Pancreas (tissue), 10 donors: ENCODE measurements at regions not wholly inside any gene's neighbourhood (a gene's known extent, or its start where the extent isn't known, plus 50 kb on each side); places are given as distances from the start of the nearest gene placed in this dataset.

Experiments used
- ATAC-seq, 4 donors: fragments of 200-7000 bp; cut with Tn5 transposase; one replicate each; pipeline versions ENCODE4 v1.8.0 to v1.9.1; 2020; ENCODE audit warnings: mild to moderate bottlenecking in 4 of 4, moderate library complexity in 4 of 4
- DNase-seq, 6 donors: peaks; one replicate each; pipeline ENCODE4 v3.0.0-alpha.2; 2020
- FAIRE-seq: peaks from 2 replicates; lab custom pipeline; 2012; peaks lifted over from hg19 to GRCh38; lab: Jason Lieb, UNC
- H3K27ac ChIP-seq, 4 donors: fragments of 200-600 bp; sonication (generic); 1 replicate in 3 of 4; 2 replicates in 1 of 4; pipeline versions ENCODE4 v1.5.0 to v1.8.0; 2020
- H3K27me3 ChIP-seq, 4 donors: fragments of 200-600 bp; one replicate each; pipeline ENCODE4 v1.8.0; 2021
- H3K36me3 ChIP-seq, 3 donors: fragments of 200-600 bp; sonication (generic) in 1 of 3; one replicate each; pipeline versions ENCODE4 v1.5.0 to v1.8.0; 2020 to 2021
- H3K4me1 ChIP-seq, 3 donors: fragments of 200-600 bp; one replicate each; pipeline ENCODE4 v1.8.0; 2021
- H3K4me3 ChIP-seq, 4 donors: fragments of 200-600 bp; sonication (generic) in 2 of 4; one replicate each; pipeline versions ENCODE4 v1.5.0 to v1.8.0; 2020 to 2021
- H3K9me3 ChIP-seq, 4 donors: fragments of 200-600 bp; one replicate each; pipeline ENCODE4 v1.8.0; 2021
- WGBS, 2 donors: extraction: QIAGEN DNeasy Blood & Tissue Kit; methylation state at CpG; one replicate each; pipeline ENCODE4 v1.1.7; 2013; 5-methylcytosine and 5-hydroxymethylcytosine counted together
- intact Hi-C, 3 donors: fragments of 100-400 bp; cut with DNase I; formaldehyde crosslinking; loops; one replicate each; pipeline versions ENCODE4 v1.11.1 to v1.14.2; 2022
- TF ChIP-seq, protein P1 (sequence below), 4 donors: fragments of 200-600 bp; sonication (generic) in 3 of 4; IDR thresholded peaks; one replicate each; pipeline versions ENCODE4 v1.5.0 to v1.8.0; 2021; ENCODE audit warnings: antibody characterized with exemption in 4 of 4
- donor health status: healthy with polysubstance abuse.
- donor health status: DM: no; HTN: no; CAD: no; lungs with moderate emphysema.
- donor health status: DM: no; HTN: no; CAD: no.
- donor health status: control.
- donor health status: control.
- donor health status: Bipolar disorder and iron deficiency.
- donor health status: DM: yes; HTN: yes; CAD: no.
- donor health status: DM: no; HTN: no; CAD: no.
- donor health status: DM: no; HTN: no; CAD: no.
- donor health status: DM: yes; HTN: yes; CAD: no.

- ATAC-seq (no peak), FAIRE-seq (no peak)
Measured at GRCh38 chr20:57020364-57020763, 246.1 kb downstream of the BMP7 start.

GRCh38 chr20:57022306-57022705 is 244.1 kb downstream of the BMP7 start:
- intact Hi-C loops: no loop called here
- TF ChIP-seq, protein P1, sequence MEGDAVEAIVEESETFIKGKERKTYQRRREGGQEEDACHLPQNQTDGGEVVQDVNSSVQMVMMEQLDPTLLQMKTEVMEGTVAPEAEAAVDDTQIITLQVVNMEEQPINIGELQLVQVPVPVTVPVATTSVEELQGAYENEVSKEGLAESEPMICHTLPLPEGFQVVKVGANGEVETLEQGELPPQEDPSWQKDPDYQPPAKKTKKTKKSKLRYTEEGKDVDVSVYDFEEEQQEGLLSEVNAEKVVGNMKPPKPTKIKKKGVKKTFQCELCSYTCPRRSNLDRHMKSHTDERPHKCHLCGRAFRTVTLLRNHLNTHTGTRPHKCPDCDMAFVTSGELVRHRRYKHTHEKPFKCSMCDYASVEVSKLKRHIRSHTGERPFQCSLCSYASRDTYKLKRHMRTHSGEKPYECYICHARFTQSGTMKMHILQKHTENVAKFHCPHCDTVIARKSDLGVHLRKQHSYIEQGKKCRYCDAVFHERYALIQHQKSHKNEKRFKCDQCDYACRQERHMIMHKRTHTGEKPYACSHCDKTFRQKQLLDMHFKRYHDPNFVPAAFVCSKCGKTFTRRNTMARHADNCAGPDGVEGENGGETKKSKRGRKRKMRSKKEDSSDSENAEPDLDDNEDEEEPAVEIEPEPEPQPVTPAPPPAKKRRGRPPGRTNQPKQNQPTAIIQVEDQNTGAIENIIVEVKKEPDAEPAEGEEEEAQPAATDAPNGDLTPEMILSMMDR (IDR thresholded peaks at IDR 0.05): no peak
- DNase-seq (no peak), ATAC-seq (no peak), FAIRE-seq (no peak)
- H3K27me3 ChIP-seq: peaks cover 0 to 7% (median 0%) of the 10 kb centered on the region in 4 donors
- no peaks in the 10 kb centered on the region for H3K36me3 ChIP-seq
- H3K4me1 ChIP-seq: no peaks in the 10 kb centered on the region
- H3K27ac ChIP-seq: no peak overlapping the region
- 26 to 31% methylated on average over 6 of the region's 6 CpGs for WGBS, 2 donors
- H3K4me3 ChIP-seq: no peak overlapping the region
- H3K9me3 ChIP-seq: no peaks in the 10 kb centered on the region

More at GRCh38 chr20:57020364-57020763, 246.1 kb downstream of the BMP7 start:
- no peaks in the 10 kb centered on the region for H3K9me3 ChIP-seq
- H3K36me3 ChIP-seq: no peaks in the 10 kb centered on the region
- H3K27me3 ChIP-seq: peaks cover 0 to 7% (median 0%) of the 10 kb centered on the region in 4 donors
- TF ChIP-seq, protein P1 (IDR thresholded peaks at IDR 0.05): no peak
- intact Hi-C loops: no loop called here
- 33 to 36% methylated on average over 9 of the region's 9 CpGs for WGBS, 2 donors
- no peak overlapping the region for H3K4me3 ChIP-seq
- H3K27ac ChIP-seq: no peak overlapping the region
- no peaks in the 10 kb centered on the region for H3K4me1 ChIP-seq
- DNase-seq: no peak

DNA sequence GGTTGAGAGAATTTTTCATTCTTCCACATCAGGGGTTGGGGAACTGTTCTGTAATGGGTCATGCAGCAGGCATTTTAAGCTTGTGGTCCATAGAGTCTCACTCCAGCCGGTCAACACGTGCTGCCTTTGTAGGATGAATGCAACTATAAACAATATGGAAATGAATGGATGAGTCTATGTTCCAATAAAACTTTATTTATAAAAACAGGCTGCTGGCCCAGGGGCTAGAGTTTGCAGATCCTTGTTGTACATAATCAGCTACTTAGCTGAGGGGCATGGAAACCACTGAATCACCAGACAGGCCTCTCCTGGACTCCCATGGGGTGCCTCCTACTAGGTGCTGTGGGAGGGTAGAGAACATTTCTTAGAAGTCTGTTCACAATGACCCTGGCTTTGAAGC is 243.4 kb downstream of the BMP7 start:
- FAIRE-seq: no peak
- no peak for DNase-seq
- Histone ChIP-seq H3K36me3 (no peaks in the 10 kb centered on the region), H3K9me3 (no peaks in the 10 kb centered on the region), H3K27me3 (peaks cover 0 to 7% (median 0%) of the 10 kb centered on the region in 4 donors), H3K4me1 (no peaks in the 10 kb centered on the region), H3K27ac (no peak overlapping the region), H3K4me3 (no peak overlapping the region)
- WGBS, 2 donors: 64 to 87% methylated on average over 2 of the region's 2 CpGs
- intact Hi-C loops: no loop called here
- TF ChIP-seq, protein P1 (IDR thresholded peaks at IDR 0.05): no peak
- ATAC-seq: no peak

GRCh38 chr20:57023997-57024396 is 242.4 kb downstream of the BMP7 start:
- TF ChIP-seq, protein P1 (IDR thresholded peaks at IDR 0.05): no peak
- H3K4me1 ChIP-seq: no peaks in the 10 kb centered on the region
- DNase-seq (no peak), ATAC-seq (no peak), FAIRE-seq (no peak)
- H3K9me3 ChIP-seq: no peaks in the 10 kb centered on the region
- intact Hi-C loops: no loop called here
- no peak overlapping the region for H3K27ac ChIP-seq
- H3K27me3 ChIP-seq: no peaks in the 10 kb centered on the region
- H3K36me3 ChIP-seq: no peaks in the 10 kb centered on the region
- no peak overlapping the region for H3K4me3 ChIP-seq
- 77 to 82% methylated on average over 9 of the region's 9 CpGs for WGBS, 2 donors

- TF ChIP-seq, protein P1 (IDR thresholded peaks at IDR 0.05): no peak
- H3K4me1 ChIP-seq: no peaks in the 10 kb centered on the region
- H3K27ac ChIP-seq: no peak overlapping the region
- peaks cover 0 to 4% (median 0%) of the 10 kb centered on the region in 4 donors for H3K27me3 ChIP-seq
- intact Hi-C loops: no loop called here
- 67 to 89% methylated on average over 4 of the region's 4 CpGs for whole genome bisulfite sequencing, 2 donors
- FAIRE-seq (no peak), ATAC-seq (no peak), DNase-seq (no peak)
- no peaks in the 10 kb centered on the region for H3K36me3 ChIP-seq
- H3K9me3 ChIP-seq: no peaks in the 10 kb centered on the region
- no peak overlapping the region for H3K4me3 ChIP-seq
Measured at GRCh38 chr20:57024849-57025248, 241.6 kb downstream of the BMP7 start.
